GM10248 (cell line): ENCODE measurements at regions not wholly inside any gene's neighbourhood (a gene's known extent, or its start where the extent isn't known, plus 50 kb on each side); places are given as distances from the start of the nearest gene placed in this dataset.

Source experiments
- CTCF ChIA-PET: fragments of 300-600 bp; sonication (Branson Sonifier 250); formaldehyde crosslinking; extraction: SDS; loops from one replicate; lab custom pipeline; 2021; ENCODE audit warnings: antibody characterized with exemption; lab: Yijun Ruan, JAX
- POLR2A ChIA-PET: fragments of 350-650 bp; sonication (Branson Sonifier 250); formaldehyde crosslinking; extraction: SDS; loops from one replicate; lab custom pipeline; 2020; ENCODE audit warnings: antibody characterized with exemption; lab: Yijun Ruan, JAX
- DNase-seq: peaks from one replicate; pipeline ENCODE4 v3.0.0; 2012; ENCODE audit errors: extremely low spot score
- CTCF ChIP-seq: IDR thresholded peaks from 2 replicates; pipeline ENCODE4 v1.5.1; 2012; ENCODE audit warnings: mild to moderate bottlenecking, low read depth; ENCODE audit errors: extremely low read depth, missing control alignments, control extremely low read depth

GRCh38 chr14:48390346-48390745 lies 714.9 kb upstream of the MDGA2 start:
- ChIA-PET CTCF (no interaction called here), POLR2A (no interaction called here)
- TF ChIP-seq CTCF: no peak
- no peak for DNase-seq

GRCh38 chr14:48384821-48385220 lies 709.4 kb upstream of the MDGA2 start:
- CTCF ChIA-PET: interaction anchor here (1.0 kb wide), 1 partner anchor 12 kb away, joined by 3 read pairs; no protein-coding TSS in a partner anchor
- no peak for DNase-seq
- TF ChIP-seq CTCF: no peak
- POLR2A ChIA-PET: no interaction called here

DNA sequence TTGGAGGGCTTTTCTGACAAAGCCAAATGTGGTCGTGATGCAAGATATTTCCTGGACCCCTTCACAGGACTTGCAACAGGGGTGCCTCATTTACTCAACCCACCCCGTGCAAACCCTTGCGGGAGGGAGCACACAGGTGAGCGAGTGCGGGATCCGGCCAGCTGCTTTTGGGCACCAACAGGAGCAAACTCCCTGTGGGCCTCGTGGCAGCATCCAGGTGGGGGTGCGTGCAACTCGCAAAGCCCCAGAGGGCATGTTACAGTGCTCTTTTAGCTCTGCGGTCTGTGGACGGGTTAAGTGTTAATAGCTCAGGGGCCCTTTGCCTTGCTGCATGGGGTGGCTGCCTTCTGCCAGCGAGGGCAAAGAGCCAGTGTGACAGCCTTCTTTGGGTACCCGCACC lies 707.6 kb upstream of the MDGA2 start:
- no peak for DNase-seq
- POLR2A ChIA-PET: no interaction called here

GRCh38 chr14:48378541-48378940 lies 703.1 kb upstream of the MDGA2 start:
- ChIA-PET CTCF (interaction anchor here (0.7 kb wide), 2 partner anchors 9 to 46 kb away, joined by 3 to 4 read pairs; no protein-coding TSS in a partner anchor), POLR2A (no interaction called here)
- TF ChIP-seq CTCF: no peak
- DNase-seq: no peak

More for the DNA sequence above, 707.6 kb upstream of the MDGA2 start:
- CTCF ChIA-PET: interaction anchor here (2.0 to 2.6 kb wide), 2 partner anchors 10 to 22 kb away, joined by 4 to 7 read pairs; no protein-coding TSS in a partner anchor
- TF ChIP-seq CTCF: no peak

- DNase-seq: no peak
- ChIA-PET CTCF (no interaction called here), POLR2A (no interaction called here)
- no peak for TF ChIP-seq CTCF
Measured at GRCh38 chr14:48373981-48374380, 698.6 kb upstream of the MDGA2 start.

GRCh38 chr14:48350971-48351370 lies 675.6 kb upstream of the MDGA2 start:
- ChIA-PET POLR2A (no interaction called here), CTCF (no interaction called here)
- no peak for DNase-seq
- no peak for TF ChIP-seq CTCF
